SH-SY5Y (cell line): ENCODE measurements at regions not wholly inside any gene's neighbourhood (a gene's known extent, or its start where the extent isn't known, plus 50 kb on each side); places are given as distances from the start of the nearest gene placed in this dataset.

ENCODE experiments used
- GATA2 ChIP-seq: IDR thresholded peaks from 2 replicates; pipeline ENCODE4 v1.6.1; 2011; ENCODE audit warnings: mild to moderate bottlenecking, low read depth, low read length
- GATA3 ChIP-seq: IDR thresholded peaks from 2 replicates; pipeline ENCODE4 v1.6.1; 2011; ENCODE audit warnings: low read depth, mild to moderate bottlenecking, low read length, moderate library complexity

DNA sequence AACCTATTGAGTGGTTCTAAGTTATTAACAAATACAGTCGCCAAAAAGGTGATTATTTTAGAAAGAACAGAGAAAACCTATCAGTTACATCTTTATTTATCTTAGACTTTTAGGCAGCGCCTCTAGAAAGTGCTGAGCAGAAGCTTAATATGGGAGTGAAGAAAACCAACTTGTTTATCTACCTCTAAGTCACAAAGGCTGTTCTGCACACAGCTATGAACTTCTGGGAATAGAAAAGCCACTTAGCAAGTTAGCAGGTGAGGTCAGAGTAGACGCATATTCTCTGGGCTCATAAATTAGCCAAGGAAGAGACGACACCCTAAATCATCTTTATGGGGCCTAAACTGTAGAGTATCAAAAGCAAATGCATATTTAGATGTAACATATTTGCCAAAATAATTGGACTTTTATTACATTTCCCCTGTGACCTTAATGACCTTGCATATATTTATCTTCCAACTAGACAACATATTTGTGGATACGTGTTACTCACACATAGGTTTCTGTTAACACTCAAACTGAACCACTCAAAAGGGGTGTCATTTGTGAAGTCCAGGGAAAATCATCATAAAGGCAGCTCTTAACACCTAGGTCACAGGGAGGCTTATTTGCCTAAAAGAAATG, 267.1 kb downstream of the ADGB start:
- TF ChIP-seq GATA3 (no peak), GATA2 (no peak)
